ENCODE measurements at regions not wholly inside any gene's neighbourhood (a gene's known extent, or its start where the extent isn't known, plus 50 kb on each side); places are given as distances from the start of the nearest gene placed in this dataset.

GRCh38 chr18:45541421-45541820, 73.9 kb upstream of the SLC14A2 start:
- Mint-ChIP-seq H3K9me3 (peaks cover 14 to 39% (median 30%) of the 10 kb centered on the region in 7 donors), H3K27me3 (ENCODE audit: low read depth in 3 of 3) (peaks cover 0 to 2% (median 1%) of the 10 kb centered on the region in 3 donors), H3K27ac (no peak overlapping the region), H3K4me1 (no peaks in the 10 kb centered on the region), H3K4me3 (no peak overlapping the region), H3K36me3 (no peaks in the 10 kb centered on the region)
- no peak for TF ChIP-seq CTCF (IDR thresholded peaks at IDR 0.05)
- Histone ChIP-seq H3K9ac (ENCODE audit: insufficient read depth, low read length, poor library complexity, severe bottlenecking) (no peak overlapping the region), H3K79me2 (ENCODE audit: insufficient read depth, low read length) (no peaks in the 10 kb centered on the region), H3K27me3 (ENCODE audit: control insufficient read depth in 2 of 2, insufficient read depth in 2 of 2, low read length in 2 of 2) (no peaks in the 10 kb centered on the region), H4K20me1 (ENCODE audit: insufficient read depth, low read length) (no peaks in the 10 kb centered on the region), H3K4me1 (ENCODE audit: control insufficient read depth in 1 of 2, insufficient read depth in 2 of 2, low read length in 2 of 2) (no peaks in the 10 kb centered on the region), H3K4me3 (replicated peaks in 1 of 3; ENCODE audit: low read depth in 2 of 3, low read length in 3 of 3) (no peak overlapping the region), H3K9me3 (replicated peaks in 1 of 2; ENCODE audit: control insufficient read depth in 1 of 2, insufficient read depth in 1 of 2, low read length in 2 of 2) (peaks cover 19 to 29% of the 10 kb centered on the region in 2 donors), H3K4me2 (replicated peaks; ENCODE audit: extremely low read depth, low read length, poor library complexity, severe bottlenecking) (no peak overlapping the region), H3K36me3 (replicated peaks in 1 of 2; ENCODE audit: control insufficient read depth in 1 of 2, insufficient read depth in 2 of 2, low read length in 2 of 2) (no peaks in the 10 kb centered on the region), H2AFZ (ENCODE audit: insufficient read depth, low read depth, low read length, poor library complexity, severe bottlenecking) (no peak overlapping the region), H3K27ac (ENCODE audit: low read depth in 1 of 2, low read length in 2 of 2) (no peak overlapping the region)
- intact Hi-C loops (cut with micrococcal nuclease), result no loop called here
- WGBS (ENCODE audit: insufficient coverage), result 100% methylated on average over 1 of the region's 2 CpGs
- no peak for DNase-seq

- H3K27me3 ChIP-seq (ENCODE audit: control insufficient read depth in 2 of 2, insufficient read depth in 2 of 2, low read length in 2 of 2), result no peaks in the 10 kb centered on the region
- 93% methylated on average over 4 of the region's 5 CpGs for WGBS (ENCODE audit: insufficient coverage)
- no peaks in the 10 kb centered on the region for H3K79me2 ChIP-seq (ENCODE audit: insufficient read depth, low read length)
- no peak overlapping the region for H3K4me3 Mint-ChIP-seq
- no peak overlapping the region for H3K27ac ChIP-seq (ENCODE audit: low read depth in 1 of 2, low read length in 2 of 2)
- H3K36me3 Mint-ChIP-seq, result no peaks in the 10 kb centered on the region
- H3K9ac ChIP-seq (ENCODE audit: insufficient read depth, low read length, poor library complexity, severe bottlenecking), result no peak overlapping the region
- no peaks in the 10 kb centered on the region for H3K4me1 ChIP-seq (ENCODE audit: control insufficient read depth in 1 of 2, insufficient read depth in 2 of 2, low read length in 2 of 2)
- H3K9me3 ChIP-seq (replicated peaks in 1 of 2; ENCODE audit: control insufficient read depth in 1 of 2, insufficient read depth in 1 of 2, low read length in 2 of 2), result peaks cover 19 to 29% of the 10 kb centered on the region in 2 donors
- peaks cover 0 to 2% (median 1%) of the 10 kb centered on the region in 3 donors for H3K27me3 Mint-ChIP-seq (ENCODE audit: low read depth in 3 of 3)
- no peak for DNase-seq
- no peak overlapping the region for H3K4me3 ChIP-seq (replicated peaks in 1 of 3; ENCODE audit: low read depth in 2 of 3, low read length in 3 of 3)
- no peaks in the 10 kb centered on the region for H3K4me1 Mint-ChIP-seq
- H3K36me3 ChIP-seq (replicated peaks in 1 of 2; ENCODE audit: control insufficient read depth in 1 of 2, insufficient read depth in 2 of 2, low read length in 2 of 2), result no peaks in the 10 kb centered on the region
- no peak overlapping the region for H3K27ac Mint-ChIP-seq
- TF ChIP-seq CTCF (IDR thresholded peaks at IDR 0.05), result no peak
- no peaks in the 10 kb centered on the region for H4K20me1 ChIP-seq (ENCODE audit: insufficient read depth, low read length)
- H3K9me3 Mint-ChIP-seq, result peaks cover 14 to 39% (median 30%) of the 10 kb centered on the region in 7 donors
- no peak overlapping the region for H3K4me2 ChIP-seq (replicated peaks; ENCODE audit: extremely low read depth, low read length, poor library complexity, severe bottlenecking)
- H2AFZ ChIP-seq (ENCODE audit: insufficient read depth, low read depth, low read length, poor library complexity, severe bottlenecking), result no peak overlapping the region
- intact Hi-C loops (cut with micrococcal nuclease), result no loop called here
These were observed 73.2 kb upstream of the SLC14A2 start for GRCh38 chr18:45542043-45542442.
